NCI-H524 treated with DMSO at 0.1 percent for 48 hours (cell line): ENCODE measurements at regions not wholly inside any gene's neighbourhood (a gene's known extent, or its start where the extent isn't known, plus 50 kb on each side); places are given as distances from the start of the nearest gene placed in this dataset.
A peak's percentile ranks its signal among the peaks of the same experiment; 100 is the strongest.

Experiments
- DNase-seq: peaks from one replicate; lab custom pipeline; 2025; lab: John Stamatoyannopoulos, UW

DNA sequence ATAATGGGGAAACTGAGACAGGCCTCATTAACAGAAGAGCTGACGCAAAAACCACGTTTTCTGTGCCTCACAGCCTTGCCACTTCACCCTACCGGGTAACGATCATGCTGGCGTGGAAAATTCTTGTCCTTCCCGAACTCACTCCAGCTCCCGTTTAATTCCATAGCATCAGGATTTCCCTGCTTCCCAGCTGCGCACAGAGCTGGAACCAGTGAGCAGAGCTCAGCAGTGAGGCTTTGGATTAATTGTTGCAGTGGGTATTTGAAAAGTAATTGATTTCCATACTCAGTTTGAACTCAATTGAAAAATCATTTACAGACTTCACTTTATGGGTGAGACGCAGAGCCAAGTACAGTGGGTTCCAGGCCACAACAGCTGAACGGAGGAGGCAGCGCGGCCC, 199.0 kb upstream of the ADAMTS16 start:
- DNase-seq, result no peak

DNA sequence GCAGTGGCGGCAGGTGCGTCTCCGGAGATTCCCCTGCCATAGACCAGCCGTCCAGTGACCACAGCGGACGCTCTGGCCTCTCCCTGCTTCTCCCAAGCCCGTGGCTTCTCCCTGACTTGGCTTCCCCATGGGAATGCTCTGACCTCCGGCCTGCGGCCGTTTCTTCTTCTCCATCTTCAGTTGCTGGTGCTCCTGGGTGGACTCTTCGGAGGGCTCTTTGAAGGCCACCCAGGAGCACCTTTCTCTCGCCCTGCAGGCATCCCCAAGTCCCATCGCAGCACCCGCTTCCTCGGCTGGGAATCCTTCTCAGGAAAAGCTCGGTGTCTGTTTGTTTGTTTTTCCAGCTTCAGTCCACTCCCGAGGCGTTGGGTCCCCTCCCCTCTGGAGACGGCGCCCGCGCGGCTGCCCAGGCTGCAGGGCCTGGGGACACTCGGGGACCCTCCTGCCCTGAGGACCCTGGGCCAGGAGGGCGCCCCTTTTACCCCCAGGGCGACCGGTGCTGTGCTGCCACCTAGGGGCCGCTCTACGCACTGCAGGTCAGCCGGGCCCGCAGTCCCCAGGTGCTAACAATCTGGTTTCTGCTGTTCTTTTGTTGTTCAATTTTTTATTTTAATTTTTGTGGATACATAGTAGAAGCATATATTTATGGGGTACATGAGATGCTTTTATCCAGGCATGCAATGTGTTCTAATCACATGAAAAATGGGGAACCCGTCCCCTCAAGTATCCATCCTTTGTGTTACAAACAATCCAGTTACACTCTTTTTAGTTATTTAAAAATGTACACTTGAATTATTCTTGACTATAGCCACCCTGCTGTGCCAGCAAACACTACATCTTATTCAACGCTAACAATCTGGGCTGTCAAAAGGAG, 197.9 kb upstream of the ADAMTS16 start:
- DNase-seq, result no peak

DNA sequence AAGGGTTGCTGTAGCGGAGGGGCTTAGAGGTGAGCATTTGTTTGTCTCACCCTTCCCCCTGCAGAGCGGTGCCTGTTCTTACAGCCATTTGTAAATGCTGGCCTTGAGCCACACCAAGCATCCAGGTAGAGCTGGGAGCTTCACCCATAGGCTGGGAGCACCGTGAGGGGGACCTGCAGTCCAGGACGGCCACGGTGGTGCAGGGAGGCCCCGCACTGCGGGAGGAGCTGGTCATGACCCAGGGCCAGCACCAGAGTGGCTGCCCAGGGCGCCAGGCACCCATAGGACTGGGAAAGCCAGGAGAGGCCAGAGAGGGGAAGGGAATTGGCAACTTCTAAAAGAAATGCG, 197.3 kb upstream of the ADAMTS16 start:
- no peak for DNase-seq

- no peak for DNase-seq
Measured at GRCh38 chr5:4945296-4945695, 194.8 kb upstream of the ADAMTS16 start.

GRCh38 chr5:4947106-4947505, 193.0 kb upstream of the ADAMTS16 start:
- no peak for DNase-seq

DNA sequence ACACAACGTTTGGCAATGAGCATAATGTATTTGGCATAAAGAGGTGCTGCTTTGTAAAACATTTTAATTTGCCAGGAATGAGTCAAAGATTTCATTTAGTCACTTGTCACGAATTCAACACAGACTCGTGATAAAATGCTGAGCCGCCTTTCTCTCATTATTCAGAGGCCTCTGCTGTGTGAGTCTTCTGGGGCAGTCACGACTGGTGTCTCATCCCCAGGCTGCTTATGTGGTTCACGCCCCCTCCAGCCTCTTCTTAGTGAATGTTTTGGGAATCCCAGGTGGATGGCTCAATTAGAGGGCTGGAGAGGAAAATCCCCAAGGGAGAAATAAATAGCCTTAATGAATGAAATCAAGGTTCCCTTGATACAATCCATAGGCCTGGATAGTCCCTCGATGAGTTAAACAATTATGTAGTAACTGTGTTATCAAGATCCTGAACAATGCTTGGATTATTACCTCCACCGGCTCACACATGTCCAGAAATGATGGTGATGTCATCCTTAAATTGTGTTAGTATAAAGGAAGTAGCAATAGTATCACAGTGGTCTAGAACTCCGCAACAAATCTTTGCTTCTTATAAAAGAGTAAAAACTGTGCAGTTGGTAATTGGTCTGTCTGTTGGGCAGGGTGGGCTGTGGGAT, 192.1 kb upstream of the ADAMTS16 start:
- DNase-seq, result peak; percentile 50

DNA sequence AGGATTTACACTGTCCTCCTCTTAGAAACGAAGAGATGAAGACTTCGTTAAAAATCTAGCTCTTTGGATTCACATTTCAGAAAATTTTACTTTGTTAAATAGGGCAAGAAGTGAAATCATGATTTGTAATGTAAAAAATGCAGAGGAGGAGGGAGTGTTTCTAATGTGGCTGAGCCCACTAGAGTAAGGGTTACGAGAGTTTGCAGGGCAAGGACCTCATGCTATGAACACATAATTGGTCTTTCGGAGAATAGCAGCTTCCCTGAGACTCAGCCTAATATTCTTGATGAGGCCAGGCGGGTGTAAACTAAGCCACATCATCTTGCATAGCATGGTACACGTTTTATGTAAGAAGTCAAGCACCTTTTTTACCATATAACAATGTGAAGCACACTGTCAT, 191.0 kb upstream of the ADAMTS16 start:
- no peak for DNase-seq

GRCh38 chr5:4953576-4953975, 186.6 kb upstream of the ADAMTS16 start:
- no peak for DNase-seq

- peak; percentile 74 for DNase-seq
Measured at GRCh38 chr5:4954048-4954447, 186.1 kb upstream of the ADAMTS16 start.

GRCh38 chr5:4963265-4963664, 176.9 kb upstream of the ADAMTS16 start:
- DNase-seq, result no peak

- no peak for DNase-seq
Measured at GRCh38 chr5:4969351-4969750, 170.8 kb upstream of the ADAMTS16 start.

DNA sequence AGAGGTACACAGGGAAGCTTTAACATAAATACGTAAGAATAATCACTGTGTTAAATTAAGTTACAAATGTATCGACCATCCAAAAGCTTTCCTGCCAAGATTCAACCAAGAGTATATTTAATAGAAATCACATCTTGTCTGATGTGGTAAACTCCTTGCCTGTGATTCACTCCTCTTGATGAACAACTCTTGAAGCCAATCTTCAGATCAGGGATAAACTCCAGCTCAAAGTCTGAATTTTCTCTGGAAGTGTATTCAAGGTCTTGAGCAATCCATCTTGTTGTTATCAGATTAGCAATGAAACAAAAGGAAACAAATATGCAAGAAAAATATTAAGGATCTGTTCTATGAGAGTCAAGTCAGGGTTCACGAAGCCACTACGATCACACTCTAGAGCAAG, 170.0 kb upstream of the ADAMTS16 start:
- DNase-seq, result no peak

GRCh38 chr5:4976902-4977301, 163.2 kb upstream of the ADAMTS16 start:
- DNase-seq, result no peak

DNA sequence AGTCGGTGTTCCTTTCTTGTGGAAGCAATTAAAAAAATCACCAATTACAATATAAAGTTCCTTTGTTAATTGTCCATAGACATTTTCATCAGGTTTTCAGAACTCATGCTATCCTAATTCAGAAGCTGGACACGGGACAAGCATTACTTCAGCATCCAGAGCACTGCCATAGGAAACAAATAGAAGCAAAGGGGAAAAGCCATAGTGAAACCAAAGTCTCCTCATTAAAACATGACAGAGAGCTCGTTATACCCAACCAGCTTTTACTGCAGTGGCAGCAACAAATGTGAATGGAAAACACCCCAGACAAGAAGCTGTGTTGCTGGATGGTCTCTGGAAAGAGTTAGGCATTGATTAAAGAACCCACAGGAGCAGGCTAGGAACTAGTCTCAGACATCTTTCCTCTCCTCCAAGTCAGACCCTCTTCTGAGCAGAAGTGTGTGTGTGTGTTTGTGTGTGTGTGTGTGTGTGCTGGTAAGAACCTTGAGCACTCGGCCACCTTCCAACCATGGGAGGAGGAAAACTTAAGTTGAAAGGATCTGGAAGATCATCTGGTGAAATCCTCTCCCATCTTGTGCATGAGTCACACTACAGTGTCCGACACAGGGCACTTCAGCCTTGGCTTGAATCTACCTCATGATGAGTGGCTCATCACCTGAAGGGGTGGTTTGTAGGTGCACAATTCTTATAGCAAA, 162.6 kb upstream of the ADAMTS16 start:
- DNase-seq, result no peak

GRCh38 chr5:4980201-4980600, 159.9 kb upstream of the ADAMTS16 start:
- DNase-seq, result no peak

GRCh38 chr5:4981608-4982007, 158.5 kb upstream of the ADAMTS16 start:
- DNase-seq, result no peak

GRCh38 chr5:4983701-4984100, 156.4 kb upstream of the ADAMTS16 start:
- no peak for DNase-seq

DNA sequence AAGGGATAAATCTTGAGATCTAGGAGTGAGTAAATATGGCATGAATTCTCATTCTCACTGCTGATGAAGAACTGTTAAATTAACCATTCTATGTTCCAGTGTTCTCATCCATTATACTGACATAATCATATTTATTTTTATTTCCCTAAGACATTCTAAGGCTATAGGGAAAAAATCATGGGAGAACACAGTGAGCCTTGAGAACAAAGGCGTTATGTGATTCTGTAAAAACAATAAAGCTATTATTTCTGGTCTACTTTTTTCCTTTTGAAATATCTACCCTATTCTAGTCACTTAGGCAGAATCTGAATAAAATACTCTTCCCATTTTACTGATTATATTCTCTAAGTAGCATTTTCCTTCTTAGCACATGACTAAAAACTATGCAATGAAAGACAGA, 155.7 kb upstream of the ADAMTS16 start:
- no peak for DNase-seq

DNA sequence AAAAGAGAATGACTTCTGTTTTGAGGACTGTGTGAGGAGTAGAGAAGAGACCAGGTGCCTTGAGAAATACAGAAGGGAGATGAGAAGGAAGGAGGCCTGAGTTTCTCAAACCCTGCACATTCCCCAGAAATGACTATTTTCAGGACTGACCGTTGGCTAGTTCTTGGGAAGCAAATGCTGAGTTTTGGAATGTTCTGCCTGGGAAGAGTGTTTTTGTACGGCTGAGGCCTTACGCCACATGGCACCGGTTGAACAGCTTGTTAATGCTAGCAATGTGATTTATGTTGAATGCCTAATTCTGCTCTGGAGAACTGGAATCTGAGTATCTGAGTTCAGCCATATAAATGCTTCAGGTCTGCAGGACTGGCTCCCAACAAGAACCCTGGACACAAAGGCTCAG, 152.7 kb upstream of the ADAMTS16 start:
- no peak for DNase-seq

DNA sequence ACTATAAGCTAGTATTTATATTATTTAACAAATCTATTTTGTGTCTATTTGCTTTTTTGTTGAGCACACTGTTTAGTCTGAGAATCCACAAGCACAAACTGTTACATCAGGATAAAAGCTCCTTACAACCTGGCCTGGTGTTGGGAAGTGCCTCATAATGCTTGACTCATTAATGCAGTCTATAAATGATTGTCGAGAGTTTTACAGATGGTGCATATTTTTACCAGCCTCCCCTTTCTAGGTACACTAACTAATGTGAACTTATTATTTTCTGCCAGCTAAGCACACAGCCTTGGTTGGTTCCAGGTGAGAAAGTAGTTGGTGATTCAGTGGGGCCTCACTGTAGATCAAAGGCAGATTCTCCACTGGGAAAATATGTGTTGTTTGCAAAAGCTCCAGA, 151.0 kb upstream of the ADAMTS16 start:
- DNase-seq, result no peak

DNA sequence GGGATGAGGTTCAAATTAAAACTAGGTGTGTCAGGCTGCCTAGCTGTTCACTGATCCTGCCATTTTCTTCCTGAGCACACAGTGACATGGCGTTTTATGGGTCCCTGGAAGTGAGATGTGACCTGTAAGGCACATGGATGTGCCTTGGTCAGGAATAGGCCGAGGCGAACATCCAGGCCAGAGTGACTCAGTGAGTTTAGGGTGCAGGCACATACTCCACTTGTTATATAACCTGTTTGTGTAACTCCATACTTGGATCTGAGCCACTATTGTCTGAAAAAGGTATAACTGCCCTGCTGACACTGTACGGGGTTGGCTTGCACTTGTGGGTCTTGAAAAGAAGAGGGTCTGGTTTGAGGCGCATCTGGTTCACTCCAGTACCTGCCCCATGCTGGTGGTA, 150.1 kb upstream of the ADAMTS16 start:
- DNase-seq, result no peak

- no peak for DNase-seq
Measured at GRCh38 chr5:4990462-4990861, 149.7 kb upstream of the ADAMTS16 start.

GRCh38 chr5:4991925-4992324, 148.2 kb upstream of the ADAMTS16 start:
- no peak for DNase-seq
